A549 (cell line): ENCODE measurements at regions not wholly inside any gene's neighbourhood (a gene's known extent, or its start where the extent isn't known, plus 50 kb on each side); places are given as distances from the start of the nearest gene placed in this dataset.
"Not testable (repeated sequence)": the region's sequence is repeated elsewhere in the genome, so short reads cannot be mapped to it uniquely, and the experiment has no call there.

Experiments
- ATAC-seq, 2 experiments: fragments of 200-7000 bp in 1 of 2; fragments of >200 bp in 1 of 2; cut with Nextera tagmentation in 1 of 2; cut with Tn5 transposase in 1 of 2; 3 replicates each; pipeline versions ENCODE4 v1.8.0 to v1.9.1; 2018 to 2020; ENCODE audit warnings: mild to moderate bottlenecking in 1 of 2, moderate library complexity in 1 of 2
- CTCF ChIA-PET: fragments of 300-600 bp; sonication (Branson Sonifier 250); formaldehyde crosslinking; extraction: SDS; loops from one replicate; lab custom pipeline; 2021; ENCODE audit warnings: antibody characterized with exemption, inconsistent platforms; lab: Yijun Ruan, JAX
- POLR2A ChIA-PET: fragments of 350-600 bp; formaldehyde crosslinking; extraction: SDS; loops from one replicate; lab custom pipeline; 2021; ENCODE audit warnings: antibody characterized with exemption, inconsistent platforms; lab: Yijun Ruan, JAX
- DNase-seq, 2 experiments: peaks; one replicate each; pipeline versions ENCODE4 v3.0.0 to v3.0.0-alpha.2; 2011 to 2016; ENCODE audit warnings: low read depth in 1 of 2, low spot score in 1 of 2
- FAIRE-seq: peaks from 2 replicates; lab custom pipeline; 2011; peaks lifted over from hg19 to GRCh38; lab: Jason Lieb, UNC
- H3K27ac ChIP-seq, 2 experiments: fragments of >200 bp; sonication (Bioruptor Twin); formaldehyde crosslinking; 3 replicates each; pipeline ENCODE4 v1.5.1; 2016 to 2017
- H3K4me1 ChIP-seq: fragments of >200 bp; sonication (Bioruptor Twin); formaldehyde crosslinking; 3 replicates; pipeline ENCODE4 v1.6.1; 2016
- H3K4me2 ChIP-seq: fragments of >200 bp; sonication (Bioruptor Twin); formaldehyde crosslinking; 3 replicates; pipeline ENCODE4 v1.6.1; 2016
- H3K4me3 ChIP-seq: fragments of >200 bp; sonication (Bioruptor Twin); formaldehyde crosslinking; 3 replicates; pipeline ENCODE4 v1.5.1; 2016
- H3K9me3 ChIP-seq: fragments of >200 bp; sonication (Bioruptor Twin); formaldehyde crosslinking; 3 replicates; pipeline ENCODE4 v1.6.1; 2016
- CEBPB ChIP-seq, 2 experiments: fragments of >200 bp in 1 of 2; sonication (Bioruptor Twin) in 1 of 2; formaldehyde crosslinking in 1 of 2; IDR thresholded peaks; 2 replicates each; pipeline ENCODE4 v1.6.1; 2012 to 2016
- CHD2 ChIP-seq: fragments of 150-350 bp; IDR thresholded peaks from 2 replicates; pipeline ENCODE4 v1.6.1; 2014; ENCODE audit warnings: low read length; ENCODE audit not compliant: partially characterized antibody
- EHF ChIP-seq: fragments of 250-450 bp; sonication (Bioruptor Pico); IDR thresholded peaks from 2 replicates; pipeline ENCODE4 v1.5.0; 2020; ENCODE audit warnings: mild to moderate bottlenecking
- ESRRA ChIP-seq: fragments of 150-350 bp; IDR thresholded peaks from 2 replicates; pipeline ENCODE4 v1.6.1; 2014; ENCODE audit warnings: mild to moderate bottlenecking, low read length, borderline replicate concordance
- GATA3 ChIP-seq: IDR thresholded peaks from 2 replicates; pipeline ENCODE4 v1.6.1; 2012; ENCODE audit warnings: borderline replicate concordance
- HDAC2 ChIP-seq: fragments of 200-600 bp; sonication (generic); IDR thresholded peaks from 2 replicates; pipeline ENCODE4 v1.6.1; 2016
- HOXA7 ChIP-seq: fragments of 250-450 bp; sonication (Bioruptor Pico); IDR thresholded peaks from 2 replicates; pipeline ENCODE4 v1.5.0; 2020; ENCODE audit warnings: mild to moderate bottlenecking, moderate library complexity
- JUN ChIP-seq, 2 experiments: fragments of >200 bp; sonication (Bioruptor Twin); formaldehyde crosslinking; IDR thresholded peaks; 2 replicates in 1 of 2; 3 replicates in 1 of 2; pipeline ENCODE4 v1.6.1; 2016 to 2017
- JUNB ChIP-seq: fragments of >200 bp; sonication (Bioruptor Twin); formaldehyde crosslinking; IDR thresholded peaks from 2 replicates; pipeline ENCODE4 v1.6.1; 2016
- KDM5A ChIP-seq: fragments of 200-600 bp; sonication (generic); IDR thresholded peaks from 2 replicates; pipeline ENCODE4 v1.6.1; 2016; ENCODE audit warnings: antibody characterized with exemption, mild to moderate bottlenecking
- MAFK ChIP-seq: fragments of 450-650 bp; IDR thresholded peaks from 2 replicates; pipeline ENCODE4 v1.6.1; 2014; ENCODE audit not compliant: partially characterized antibody
- NR3C1 ChIP-seq: fragments of >200 bp; sonication (Bioruptor Twin); formaldehyde crosslinking; IDR thresholded peaks from 3 replicates; pipeline ENCODE4 v1.6.1; 2017
- POLR2A ChIP-seq: IDR thresholded peaks from 2 replicates; pipeline ENCODE4 v1.6.1; 2012; ENCODE audit warnings: mild to moderate bottlenecking, low read length
- RARB ChIP-seq: fragments of 250-450 bp; sonication (Bioruptor Pico); IDR thresholded peaks from 2 replicates; pipeline ENCODE4 v1.8.0; 2021; ENCODE audit warnings: mild to moderate bottlenecking, moderate library complexity
- RFX5 ChIP-seq: fragments of 450-650 bp; IDR thresholded peaks from 2 replicates; pipeline ENCODE4 v1.7.1; 2014; ENCODE audit warnings: antibody characterized with exemption, mild to moderate bottlenecking, moderate library complexity
- SREBF2 ChIP-seq: fragments of 450-650 bp; IDR thresholded peaks from 2 replicates; pipeline ENCODE4 v1.6.1; 2014; ENCODE audit warnings: mild to moderate bottlenecking, moderate library complexity
- TFCP2L1 ChIP-seq: fragments of 250-450 bp; sonication (Bioruptor Pico); IDR thresholded peaks from 2 replicates; pipeline ENCODE4 v1.5.0; 2021; ENCODE audit warnings: mild to moderate bottlenecking
- ZNF302 ChIP-seq: fragments of 250-450 bp; sonication (Bioruptor Pico); IDR thresholded peaks from 2 replicates; pipeline ENCODE4 v1.9.0; 2021; ENCODE audit warnings: inconsistent platforms, mild to moderate bottlenecking, moderate library complexity
- WGBS: methylation state at CpG from one replicate; pipeline ENCODE4 v1.1.6; 2017; ENCODE audit errors: missing lambda C conversion rate; 5-methylcytosine and 5-hydroxymethylcytosine counted together
- TF ChIP-seq, protein P1 (sequence below): fragments of 250-450 bp; sonication (Bioruptor Pico); IDR thresholded peaks from 2 replicates; pipeline ENCODE4 v1.5.0; 2020; ENCODE audit warnings: low read depth, mild to moderate bottlenecking, moderate library complexity
- TF ChIP-seq, protein P2 (sequence below): IDR thresholded peaks from 2 replicates; pipeline ENCODE4 v1.6.1; 2012
- TF ChIP-seq, protein P3 (sequence below): fragments of 250-450 bp; sonication (Bioruptor Pico); IDR thresholded peaks from 2 replicates; pipeline ENCODE4 v1.5.0; 2021; ENCODE audit warnings: mild to moderate bottlenecking, moderate library complexity, borderline replicate concordance

DNA sequence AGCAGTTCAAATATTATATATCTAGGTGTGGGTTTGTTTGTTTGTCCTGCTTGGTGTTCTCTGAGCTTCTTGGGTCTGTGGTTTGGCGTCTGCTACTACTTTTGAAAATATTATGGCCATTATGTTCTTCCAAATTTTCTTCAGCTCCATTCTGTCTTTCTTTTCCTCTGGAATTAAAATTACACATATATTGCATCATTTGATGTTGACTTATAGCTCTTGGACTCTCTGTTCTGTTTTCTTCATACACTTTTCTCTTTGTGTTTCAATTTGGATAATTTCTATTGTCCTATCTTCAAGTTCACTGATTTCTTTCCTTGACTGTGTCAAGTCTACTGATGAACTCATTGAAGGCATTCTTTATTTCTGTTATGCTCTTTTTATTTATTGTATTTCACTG, 65.2 kb upstream of the ZNF81 start:
- Histone ChIP-seq H3K4me1 (no peaks in the 10 kb centered on the region), H3K9me3 (no peaks in the 10 kb centered on the region; the same call in 2 of the 3 replicates), H3K4me3 (no peak overlapping the region)
- no peak for ATAC-seq
- no peak for TF ChIP-seq MAFK
- TF ChIP-seq, protein P1, sequence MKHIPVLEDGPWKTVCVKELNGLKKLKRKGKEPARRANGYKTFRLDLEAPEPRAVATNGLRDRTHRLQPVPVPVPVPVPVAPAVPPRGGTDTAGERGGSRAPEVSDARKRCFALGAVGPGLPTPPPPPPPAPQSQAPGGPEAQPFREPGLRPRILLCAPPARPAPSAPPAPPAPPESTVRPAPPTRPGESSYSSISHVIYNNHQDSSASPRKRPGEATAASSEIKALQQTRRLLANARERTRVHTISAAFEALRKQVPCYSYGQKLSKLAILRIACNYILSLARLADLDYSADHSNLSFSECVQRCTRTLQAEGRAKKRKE (CRISPR knock-in tag) = no peak
- TF ChIP-seq NR3C1 = no peak
- TF ChIP-seq ZNF302 = no peak
- TF ChIP-seq KDM5A = no peak
- no peak for TF ChIP-seq CHD2
- no peak for TF ChIP-seq JUNB
- no peak for TF ChIP-seq RARB (CRISPR knock-in tag)
- no peak for TF ChIP-seq EHF (CRISPR knock-in tag)
- TF ChIP-seq, protein P2, sequence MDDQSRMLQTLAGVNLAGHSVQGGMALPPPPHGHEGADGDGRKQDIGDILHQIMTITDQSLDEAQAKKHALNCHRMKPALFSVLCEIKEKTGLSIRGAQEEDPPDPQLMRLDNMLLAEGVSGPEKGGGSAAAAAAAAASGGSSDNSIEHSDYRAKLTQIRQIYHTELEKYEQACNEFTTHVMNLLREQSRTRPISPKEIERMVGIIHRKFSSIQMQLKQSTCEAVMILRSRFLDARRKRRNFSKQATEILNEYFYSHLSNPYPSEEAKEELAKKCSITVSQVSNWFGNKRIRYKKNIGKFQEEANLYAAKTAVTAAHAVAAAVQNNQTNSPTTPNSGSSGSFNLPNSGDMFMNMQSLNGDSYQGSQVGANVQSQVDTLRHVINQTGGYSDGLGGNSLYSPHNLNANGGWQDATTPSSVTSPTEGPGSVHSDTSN = no peak
- no peak for TF ChIP-seq GATA3
- no peak for TF ChIP-seq CEBPB (IDR thresholded peaks at IDR 0.05)
- TF ChIP-seq, protein P3, sequence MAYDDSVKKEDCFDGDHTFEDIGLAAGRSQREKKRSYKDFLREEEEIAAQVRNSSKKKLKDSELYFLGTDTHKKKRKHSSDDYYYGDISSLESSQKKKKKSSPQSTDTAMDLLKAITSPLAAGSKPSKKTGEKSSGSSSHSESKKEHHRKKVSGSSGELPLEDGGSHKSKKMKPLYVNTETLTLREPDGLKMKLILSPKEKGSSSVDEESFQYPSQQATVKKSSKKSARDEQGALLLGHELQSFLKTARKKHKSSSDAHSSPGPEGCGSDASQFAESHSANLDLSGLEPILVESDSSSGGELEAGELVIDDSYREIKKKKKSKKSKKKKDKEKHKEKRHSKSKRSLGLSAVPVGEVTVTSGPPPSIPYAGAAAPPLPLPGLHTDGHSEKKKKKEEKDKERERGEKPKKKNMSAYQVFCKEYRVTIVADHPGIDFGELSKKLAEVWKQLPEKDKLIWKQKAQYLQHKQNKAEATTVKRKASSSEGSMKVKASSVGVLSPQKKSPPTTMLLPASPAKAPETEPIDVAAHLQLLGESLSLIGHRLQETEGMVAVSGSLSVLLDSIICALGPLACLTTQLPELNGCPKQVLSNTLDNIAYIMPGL = no peak
- TF ChIP-seq POLR2A = no peak
- TF ChIP-seq HOXA7 = no peak
- no peak for TF ChIP-seq JUN (IDR thresholded peaks at IDR 0.05)
- TF ChIP-seq RFX5 = no peak
- TF ChIP-seq TFCP2L1 = no peak
- TF ChIP-seq, all 56 proteins: peak for 0
- Histone ChIP-seq H3K4me2 (no peak overlapping the region), H3K27ac (no peak overlapping the region)
- DNase-seq (no peak), FAIRE-seq (peak; percentile 63)
- WGBS = 0% methylated on average over 1 of the region's 1 CpG
- ChIA-PET POLR2A (no interaction called here), CTCF (interaction anchor here (0.5 kb wide), 1 partner anchor 26 kb away, joined by 3 read pairs; no protein-coding TSS in a partner anchor)

DNA sequence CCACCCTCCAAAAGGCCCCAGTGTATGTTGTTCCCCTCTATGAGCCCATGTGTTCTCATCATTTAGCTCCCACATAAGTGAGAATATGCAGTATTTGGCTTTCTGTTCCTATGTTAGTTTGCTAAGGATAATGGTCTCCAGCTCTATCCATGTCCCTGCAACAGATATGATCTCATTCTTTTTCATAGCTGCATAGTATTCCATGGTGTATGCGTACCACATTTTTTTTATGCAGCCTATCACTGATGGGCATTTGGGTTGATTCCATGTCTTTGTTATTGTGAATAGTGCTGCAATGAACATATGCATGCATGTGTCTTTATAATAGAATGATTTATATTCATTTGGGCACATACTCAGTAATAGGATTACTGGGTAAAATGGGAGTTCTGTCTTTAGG, 73.9 kb upstream of the ZNF81 start:
- WGBS = 92% methylated on average over 1 of the region's 1 CpG
- POLR2A ChIA-PET, ATAC-seq, H3K4me1 ChIP-seq, DNase-seq, H3K27ac ChIP-seq, H3K4me2 ChIP-seq, H3K4me3 ChIP-seq, FAIRE-seq, H3K9me3 ChIP-seq: not testable (repeated sequence)
- CTCF ChIA-PET = interaction anchor here (1.4 kb wide), 1 partner anchor 9 kb away, joined by 3 read pairs; no protein-coding TSS in a partner anchor

DNA sequence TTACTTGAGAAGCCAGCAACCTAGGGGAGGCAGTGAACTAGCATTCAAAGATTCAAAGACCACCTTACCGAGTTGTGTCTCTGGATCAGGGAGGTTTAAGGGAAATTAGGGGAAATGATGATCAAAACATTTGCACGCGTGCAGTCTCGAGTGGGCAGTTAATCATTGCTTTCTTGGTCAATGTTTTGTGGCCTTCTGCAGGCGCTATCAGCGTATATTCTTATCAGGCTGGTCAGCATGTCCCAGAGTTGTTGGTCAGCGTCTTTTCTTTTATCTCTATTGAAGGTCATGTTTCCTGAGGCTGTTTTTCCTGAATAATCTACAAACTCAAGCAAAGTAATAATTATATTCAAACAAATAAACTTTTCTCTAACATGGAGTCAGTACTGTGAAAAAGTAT, 84.0 kb upstream of the ZNF81 start:
- 50% methylated on average over 7 of the region's 7 CpGs for WGBS
- H3K4me2 ChIP-seq = no peak overlapping the region
- DNase-seq (no peak), FAIRE-seq (peak; percentile 36), ATAC-seq (no peak)
- no peaks in the 10 kb centered on the region for H3K9me3 ChIP-seq
- H3K27ac ChIP-seq = no peak overlapping the region
- POLR2A ChIA-PET = no interaction called here
- H3K4me3 ChIP-seq = no peak overlapping the region
- CTCF ChIA-PET = interaction anchor here (0.9 to 1.5 kb wide), 3 partner anchors 15 to 211 kb away, joined by 3 to 4 read pairs (median 3); no protein-coding TSS in a partner anchor
- no peaks in the 10 kb centered on the region for H3K4me1 ChIP-seq
- no peak for TF ChIP-seq NR3C1
- no peak for TF ChIP-seq ESRRA
- no peak for TF ChIP-seq HDAC2
- TF ChIP-seq SREBF2 = no peak
